ENCODE measurements at regions not wholly inside any gene's neighbourhood (a gene's known extent, or its start where the extent isn't known, plus 50 kb on each side); places are given as distances from the start of the nearest gene placed in this dataset.

DNA sequence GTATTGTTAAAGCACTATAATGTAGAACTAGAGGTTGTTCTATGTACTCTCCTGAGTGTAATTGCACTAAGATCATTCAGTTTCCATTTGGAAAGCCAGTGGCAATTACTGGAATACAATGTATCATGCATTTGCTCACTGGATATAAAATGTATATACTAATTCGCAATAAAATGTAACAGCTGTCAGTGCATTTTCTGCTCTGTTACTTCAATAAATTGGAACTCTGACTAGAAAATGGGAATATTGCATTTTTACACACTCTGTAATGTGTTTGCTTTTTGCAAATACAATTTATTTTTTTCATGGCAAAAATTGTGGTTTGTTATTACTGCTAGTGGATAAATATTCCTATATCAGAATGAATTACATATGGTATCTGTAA lies 893.8 kb upstream of the POU3F3 start:
- no peak for DNase-seq (ENCODE audit: extremely low read depth, low read depth)
- TF ChIP-seq, protein P1, sequence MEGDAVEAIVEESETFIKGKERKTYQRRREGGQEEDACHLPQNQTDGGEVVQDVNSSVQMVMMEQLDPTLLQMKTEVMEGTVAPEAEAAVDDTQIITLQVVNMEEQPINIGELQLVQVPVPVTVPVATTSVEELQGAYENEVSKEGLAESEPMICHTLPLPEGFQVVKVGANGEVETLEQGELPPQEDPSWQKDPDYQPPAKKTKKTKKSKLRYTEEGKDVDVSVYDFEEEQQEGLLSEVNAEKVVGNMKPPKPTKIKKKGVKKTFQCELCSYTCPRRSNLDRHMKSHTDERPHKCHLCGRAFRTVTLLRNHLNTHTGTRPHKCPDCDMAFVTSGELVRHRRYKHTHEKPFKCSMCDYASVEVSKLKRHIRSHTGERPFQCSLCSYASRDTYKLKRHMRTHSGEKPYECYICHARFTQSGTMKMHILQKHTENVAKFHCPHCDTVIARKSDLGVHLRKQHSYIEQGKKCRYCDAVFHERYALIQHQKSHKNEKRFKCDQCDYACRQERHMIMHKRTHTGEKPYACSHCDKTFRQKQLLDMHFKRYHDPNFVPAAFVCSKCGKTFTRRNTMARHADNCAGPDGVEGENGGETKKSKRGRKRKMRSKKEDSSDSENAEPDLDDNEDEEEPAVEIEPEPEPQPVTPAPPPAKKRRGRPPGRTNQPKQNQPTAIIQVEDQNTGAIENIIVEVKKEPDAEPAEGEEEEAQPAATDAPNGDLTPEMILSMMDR (IDR thresholded peaks at IDR 0.05; ENCODE audit: low read depth, low read length): no peak

DNA sequence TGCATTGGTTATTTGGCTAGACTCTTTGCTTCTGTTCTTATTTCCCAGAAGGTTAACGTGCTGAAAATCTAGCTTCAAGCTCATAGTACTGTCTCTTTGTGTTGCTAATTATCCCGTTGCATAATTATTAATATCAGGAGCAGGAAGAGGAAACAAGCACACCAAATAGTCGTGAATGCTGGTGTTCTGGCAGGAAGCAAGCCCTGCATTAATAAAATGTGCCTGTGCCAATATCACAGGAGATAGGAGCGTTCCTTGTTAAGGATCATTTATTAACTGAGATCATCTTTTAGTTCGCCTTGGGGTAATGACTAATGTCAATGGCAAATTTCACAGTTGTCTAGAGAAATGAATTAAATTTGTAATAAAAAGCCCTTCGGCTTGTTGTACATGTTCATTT lies 893.0 kb upstream of the POU3F3 start:
- DNase-seq (ENCODE audit: extremely low read depth, low read depth): no peak
- TF ChIP-seq, protein P1 (IDR thresholded peaks at IDR 0.05; ENCODE audit: low read depth, low read length): no peak

DNA sequence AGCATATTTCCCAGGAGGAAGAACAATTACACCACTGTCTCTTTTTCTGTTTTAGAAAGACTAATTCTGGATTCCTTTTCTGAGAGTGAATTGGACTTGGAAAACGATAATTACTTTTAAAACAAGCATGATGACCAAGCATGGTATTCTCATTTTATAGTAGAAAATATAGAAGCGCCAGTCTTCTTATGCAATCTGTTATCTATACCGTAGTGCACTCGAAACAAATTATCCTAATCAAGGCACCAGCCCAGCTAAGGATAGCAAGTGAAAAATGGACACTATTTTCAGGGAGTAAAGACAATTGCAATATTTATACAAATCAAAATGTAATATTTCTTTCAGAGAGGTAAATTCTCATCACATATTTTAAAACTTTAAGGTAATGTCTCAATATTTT lies 892.1 kb upstream of the POU3F3 start:
- TF ChIP-seq, protein P1 (IDR thresholded peaks at IDR 0.05; ENCODE audit: low read depth, low read length): no peak
- DNase-seq (ENCODE audit: extremely low read depth, low read depth): no peak

DNA sequence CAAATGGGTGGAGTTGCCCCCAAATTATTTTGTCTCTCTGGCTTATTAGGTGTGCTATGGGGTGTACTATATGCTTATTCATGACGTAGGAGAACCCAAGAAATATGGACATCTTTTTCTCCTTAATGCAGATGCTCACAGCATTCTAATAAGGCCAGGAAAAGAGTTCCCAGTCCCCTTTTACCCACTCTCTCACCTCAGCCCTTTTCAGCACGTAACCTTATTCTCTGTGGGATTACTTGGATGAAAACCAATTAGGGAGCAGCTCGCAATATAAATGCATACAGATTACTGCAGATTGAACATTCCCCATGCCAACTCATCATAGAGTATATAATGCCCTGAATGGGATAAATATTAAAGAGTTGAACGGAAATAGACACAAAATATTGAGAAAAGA lies 891.2 kb upstream of the POU3F3 start:
- DNase-seq (ENCODE audit: extremely low read depth, low read depth): no peak
- TF ChIP-seq, protein P1 (IDR thresholded peaks at IDR 0.05; ENCODE audit: low read depth, low read length): no peak

DNA sequence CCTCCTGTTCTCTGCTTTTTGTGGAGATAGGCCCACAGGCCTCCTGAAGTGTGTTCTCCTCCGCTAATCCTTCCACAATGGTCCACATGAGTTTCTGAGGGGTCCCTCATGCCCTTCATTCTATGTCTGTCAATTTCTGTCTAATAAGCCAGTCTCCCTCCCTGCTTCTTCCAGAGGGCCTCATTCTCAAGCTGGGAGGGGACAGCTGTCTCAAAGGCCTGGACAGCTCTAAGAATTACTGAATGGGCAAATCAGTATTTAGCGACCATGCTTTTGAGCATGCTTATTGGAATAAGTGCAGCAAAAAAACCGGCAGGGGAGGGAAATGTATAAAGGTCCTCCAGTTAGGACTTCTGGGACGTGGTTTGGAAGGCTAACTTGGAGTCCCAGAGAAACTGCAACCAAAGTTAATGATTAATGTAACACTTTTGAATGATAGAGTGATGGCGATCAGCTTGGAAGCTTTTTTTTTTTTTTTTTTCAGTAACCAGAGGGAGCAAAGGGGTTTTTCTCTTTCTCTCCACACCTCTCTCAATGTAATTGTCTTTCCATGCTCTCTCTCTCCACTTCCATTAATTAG lies 890.7 kb upstream of the POU3F3 start:
- TF ChIP-seq, protein P1 (IDR thresholded peaks at IDR 0.05; ENCODE audit: low read depth, low read length): no peak
- DNase-seq (ENCODE audit: extremely low read depth, low read depth): no peak

DNA sequence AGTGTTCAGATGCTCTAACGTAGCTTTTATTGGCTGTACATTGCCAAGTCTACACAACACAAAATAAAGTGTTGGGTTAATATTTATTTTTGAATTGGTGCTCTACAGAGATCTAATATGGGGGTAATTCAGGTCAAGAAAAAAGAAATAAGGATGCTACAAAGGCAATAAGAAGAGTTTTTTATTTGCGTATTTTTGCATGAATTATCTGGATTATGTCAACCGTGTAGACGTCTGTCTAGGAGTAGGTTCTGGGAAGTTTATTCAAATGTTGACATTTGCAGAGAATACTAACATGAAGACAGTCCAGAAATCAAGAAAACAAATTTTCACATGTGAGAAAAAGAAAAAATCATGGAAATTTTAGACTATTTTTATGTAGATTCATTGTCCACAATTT lies 876.7 kb upstream of the POU3F3 start:
- TF ChIP-seq, protein P1 (IDR thresholded peaks at IDR 0.05; ENCODE audit: low read depth, low read length): no peak
- DNase-seq (ENCODE audit: extremely low read depth, low read depth): no peak

DNA sequence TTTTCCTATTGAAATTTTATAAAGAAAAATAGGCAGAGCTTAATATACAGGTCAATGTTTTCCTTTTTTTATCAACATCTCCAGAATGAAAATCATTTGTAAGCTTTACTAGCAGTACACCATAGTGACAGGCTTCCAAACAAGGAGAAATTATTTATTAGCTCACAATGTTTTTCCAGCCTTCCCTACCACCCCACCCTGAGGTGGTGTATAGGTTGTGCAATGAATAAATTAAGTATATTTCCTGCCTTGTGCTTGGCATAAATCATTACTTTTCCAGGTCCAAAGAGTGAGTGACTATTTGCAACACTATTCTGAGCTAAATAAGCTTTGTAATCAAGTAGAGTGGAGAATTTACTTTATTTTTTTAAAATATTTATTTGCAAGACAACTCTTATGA lies 876.2 kb upstream of the POU3F3 start:
- no peak for DNase-seq (ENCODE audit: extremely low read depth, low read depth)
- TF ChIP-seq, protein P1 (IDR thresholded peaks at IDR 0.05; ENCODE audit: low read depth, low read length): no peak
